K562 (cell line): ENCODE measurements at regions not wholly inside any gene's neighbourhood (a gene's known extent, or its start where the extent isn't known, plus 50 kb on each side); places are given as distances from the start of the nearest gene placed in this dataset.

Experiments
- NFRKB ChIP-seq: fragments of 450-650 bp; IDR thresholded peaks from 2 replicates; pipeline ENCODE4 v1.6.1; 2016; ENCODE audit warnings: low read depth
- NONO ChIP-seq, 2 experiments: fragments of 200-400 bp in 1 of 2; fragments of 450-650 bp in 1 of 2; formaldehyde crosslinking in 1 of 2; IDR thresholded peaks; 2 replicates each; pipeline ENCODE4 v1.6.1; 2017; ENCODE audit warnings: low read depth in 2 of 2, mild to moderate bottlenecking in 2 of 2, moderate library complexity in 2 of 2, low read length in 1 of 2
- POLR2AphosphoS5 ChIP-seq: IDR thresholded peaks from 2 replicates; pipeline ENCODE4 v1.6.1; 2011; ENCODE audit warnings: mild to moderate bottlenecking, low read depth, low read length, moderate library complexity; ENCODE audit not compliant: control insufficient read depth, insufficient read depth
- TAF1 ChIP-seq: IDR thresholded peaks from 2 replicates; pipeline ENCODE4 v1.6.1; 2011; ENCODE audit warnings: mild to moderate bottlenecking, low read length, moderate library complexity; ENCODE audit not compliant: insufficient read depth, control insufficient read depth, severe bottlenecking; ENCODE audit errors: extremely low read depth
- ZNF133 ChIP-seq: fragments of 250-450 bp; sonication (Bioruptor Pico); IDR thresholded peaks from 2 replicates; pipeline ENCODE4 v1.4.0; 2020; ENCODE audit warnings: mild to moderate bottlenecking
- ZNF589 ChIP-seq: fragments of 200-800 bp; sonication (Bioruptor generic); IDR thresholded peaks from 2 replicates; pipeline ENCODE4 v1.6.1; 2016; ENCODE audit warnings: low read depth, missing genetic modification characterization, missing compliant biosample characterization
- ZZZ3 ChIP-seq: fragments of 450-650 bp; IDR thresholded peaks from 2 replicates; pipeline ENCODE4 v1.6.1; 2016; ENCODE audit warnings: antibody characterized with exemption, mild to moderate bottlenecking, moderate library complexity
- TF ChIP-seq, protein P1 (sequence below): fragments of 150-350 bp; IDR thresholded peaks from 2 replicates; pipeline ENCODE4 v1.6.1; 2014; ENCODE audit warnings: low read depth, mild to moderate bottlenecking, low read length, borderline replicate concordance
- TF ChIP-seq, protein P2 (sequence below): sonication (generic); formaldehyde crosslinking; IDR thresholded peaks from 2 replicates; pipeline ENCODE4 v1.9.0; 2022; ENCODE audit warnings: mild to moderate bottlenecking, missing genetic modification reagents
- TF ChIP-seq, protein P3 (sequence below): fragments of 200-800 bp; sonication (Bioruptor generic); IDR thresholded peaks from 2 replicates; pipeline ENCODE4 v1.6.1; 2017; ENCODE audit warnings: missing genetic modification characterization, missing compliant biosample characterization

DNA sequence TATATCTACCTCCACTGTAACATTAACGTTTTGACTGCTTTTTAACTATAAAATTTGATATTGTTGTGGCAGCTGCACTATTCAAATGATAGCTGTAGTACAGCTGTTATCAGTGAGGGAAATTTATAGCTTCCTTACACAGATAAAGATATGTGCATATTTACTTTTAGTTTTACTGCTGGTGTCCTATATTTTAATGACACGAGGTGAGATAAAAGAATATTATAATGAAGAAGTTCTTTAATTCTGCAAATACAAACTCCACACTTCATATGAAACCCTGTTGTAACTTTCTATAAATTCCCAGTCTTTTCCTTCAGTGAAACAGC, 427.8 kb upstream of the ZEB2 start:
- TF ChIP-seq NONO (IDR thresholded peaks at IDR 0.05; ENCODE audit: low read depth in 2 of 2, low read length in 1 of 2) (no peak), ZZZ3 (no peak), ZNF133 (no peak), POLR2AphosphoS5 (no peak), NFRKB (no peak), TAF1 (no peak), ZNF589 (no peak)
- TF ChIP-seq, protein P1, sequence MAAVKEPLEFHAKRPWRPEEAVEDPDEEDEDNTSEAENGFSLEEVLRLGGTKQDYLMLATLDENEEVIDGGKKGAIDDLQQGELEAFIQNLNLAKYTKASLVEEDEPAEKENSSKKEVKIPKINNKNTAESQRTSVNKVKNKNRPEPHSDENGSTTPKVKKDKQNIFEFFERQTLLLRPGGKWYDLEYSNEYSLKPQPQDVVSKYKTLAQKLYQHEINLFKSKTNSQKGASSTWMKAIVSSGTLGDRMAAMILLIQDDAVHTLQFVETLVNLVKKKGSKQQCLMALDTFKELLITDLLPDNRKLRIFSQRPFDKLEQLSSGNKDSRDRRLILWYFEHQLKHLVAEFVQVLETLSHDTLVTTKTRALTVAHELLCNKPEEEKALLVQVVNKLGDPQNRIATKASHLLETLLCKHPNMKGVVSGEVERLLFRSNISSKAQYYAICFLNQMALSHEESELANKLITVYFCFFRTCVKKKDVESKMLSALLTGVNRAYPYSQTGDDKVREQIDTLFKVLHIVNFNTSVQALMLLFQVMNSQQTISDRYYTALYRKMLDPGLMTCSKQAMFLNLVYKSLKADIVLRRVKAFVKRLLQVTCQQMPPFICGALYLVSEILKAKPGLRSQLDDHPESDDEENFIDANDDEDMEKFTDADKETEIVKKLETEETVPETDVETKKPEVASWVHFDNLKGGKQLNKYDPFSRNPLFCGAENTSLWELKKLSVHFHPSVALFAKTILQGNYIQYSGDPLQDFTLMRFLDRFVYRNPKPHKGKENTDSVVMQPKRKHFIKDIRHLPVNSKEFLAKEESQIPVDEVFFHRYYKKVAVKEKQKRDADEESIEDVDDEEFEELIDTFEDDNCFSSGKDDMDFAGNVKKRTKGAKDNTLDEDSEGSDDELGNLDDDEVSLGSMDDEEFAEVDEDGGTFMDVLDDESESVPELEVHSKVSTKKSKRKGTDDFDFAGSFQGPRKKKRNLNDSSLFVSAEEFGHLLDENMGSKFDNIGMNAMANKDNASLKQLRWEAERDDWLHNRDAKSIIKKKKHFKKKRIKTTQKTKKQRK = no peak
- TF ChIP-seq, protein P2, sequence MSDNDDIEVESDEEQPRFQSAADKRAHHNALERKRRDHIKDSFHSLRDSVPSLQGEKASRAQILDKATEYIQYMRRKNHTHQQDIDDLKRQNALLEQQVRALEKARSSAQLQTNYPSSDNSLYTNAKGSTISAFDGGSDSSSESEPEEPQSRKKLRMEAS (CRISPR knock-in tag) = no peak
- TF ChIP-seq, protein P3, sequence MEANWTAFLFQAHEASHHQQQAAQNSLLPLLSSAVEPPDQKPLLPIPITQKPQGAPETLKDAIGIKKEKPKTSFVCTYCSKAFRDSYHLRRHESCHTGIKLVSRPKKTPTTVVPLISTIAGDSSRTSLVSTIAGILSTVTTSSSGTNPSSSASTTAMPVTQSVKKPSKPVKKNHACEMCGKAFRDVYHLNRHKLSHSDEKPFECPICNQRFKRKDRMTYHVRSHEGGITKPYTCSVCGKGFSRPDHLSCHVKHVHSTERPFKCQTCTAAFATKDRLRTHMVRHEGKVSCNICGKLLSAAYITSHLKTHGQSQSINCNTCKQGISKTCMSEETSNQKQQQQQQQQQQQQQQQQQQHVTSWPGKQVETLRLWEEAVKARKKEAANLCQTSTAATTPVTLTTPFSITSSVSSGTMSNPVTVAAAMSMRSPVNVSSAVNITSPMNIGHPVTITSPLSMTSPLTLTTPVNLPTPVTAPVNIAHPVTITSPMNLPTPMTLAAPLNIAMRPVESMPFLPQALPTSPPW (CRISPR knock-in tag) = no peak
